NCI-H82 treated with DMSO at 0.1 percent for 48 hours (cell line): ENCODE measurements at regions not wholly inside any gene's neighbourhood (a gene's known extent, or its start where the extent isn't known, plus 50 kb on each side); places are given as distances from the start of the nearest gene placed in this dataset.
A peak's percentile ranks its signal among the peaks of the same experiment; 100 is the strongest.
"Not testable (repeated sequence)": the region's sequence is repeated elsewhere in the genome, so short reads cannot be mapped to it uniquely, and the experiment has no call there.

Experiments
- DNase-seq: peaks from one replicate; lab custom pipeline; 2025; ENCODE audit not compliant: unreplicated experiment; lab: John Stamatoyannopoulos, UW

- DNase-seq, result not testable (repeated sequence)
Observed at GRCh38 chr5:104037136-104037535, 474.5 kb upstream of the NUDT12 start.

- peak; percentile 61 for DNase-seq
Observed at GRCh38 chr5:104033186-104033585, 470.6 kb upstream of the NUDT12 start.

- DNase-seq, result no peak
Observed at GRCh38 chr5:104024538-104024937, 461.9 kb upstream of the NUDT12 start.

- DNase-seq, result no peak
Observed at GRCh38 chr5:104023739-104024138, 461.1 kb upstream of the NUDT12 start.

GRCh38 chr5:104019956-104020355 is 457.4 kb upstream of the NUDT12 start:
- DNase-seq, result no peak

GRCh38 chr5:104018299-104018698 is 455.7 kb upstream of the NUDT12 start:
- no peak for DNase-seq

- DNase-seq, result no peak
Observed at GRCh38 chr5:104016646-104017045, 454.1 kb upstream of the NUDT12 start.

GRCh38 chr5:104015765-104016164 is 453.2 kb upstream of the NUDT12 start:
- no peak for DNase-seq

GRCh38 chr5:104002783-104003182 is 440.2 kb upstream of the NUDT12 start:
- DNase-seq, result not testable (repeated sequence)

- DNase-seq, result no peak
Observed at GRCh38 chr5:104001136-104001535, 438.5 kb upstream of the NUDT12 start.

GRCh38 chr5:103993031-103993430 is 430.4 kb upstream of the NUDT12 start:
- no peak for DNase-seq

GRCh38 chr5:103990064-103990463 is 427.5 kb upstream of the NUDT12 start:
- DNase-seq, result no peak

- no peak for DNase-seq
Observed at GRCh38 chr5:103981592-103981991, 419.0 kb upstream of the NUDT12 start.

GRCh38 chr5:103973669-103974068 is 411.1 kb upstream of the NUDT12 start:
- DNase-seq, result no peak

GRCh38 chr5:103966295-103966694 is 403.7 kb upstream of the NUDT12 start:
- not testable (repeated sequence) for DNase-seq

GRCh38 chr5:103962023-103962422 is 399.4 kb upstream of the NUDT12 start:
- no peak for DNase-seq

GRCh38 chr5:103953601-103954382 is 391.2 kb upstream of the NUDT12 start:
- no peak for DNase-seq

GRCh38 chr5:103951776-103952175 is 389.2 kb upstream of the NUDT12 start:
- DNase-seq, result no peak

- no peak for DNase-seq
Observed at GRCh38 chr5:103943230-103943629, 380.6 kb upstream of the NUDT12 start.

- no peak for DNase-seq
Observed at GRCh38 chr5:103942587-103943186, 380.1 kb upstream of the NUDT12 start.

- DNase-seq, result no peak
Observed at GRCh38 chr5:103941596-103941995, 379.0 kb upstream of the NUDT12 start.

GRCh38 chr5:103938146-103938695 is 375.6 kb upstream of the NUDT12 start:
- no peak for DNase-seq
